Prostate gland (tissue), 2 donors: ENCODE measurements at regions not wholly inside any gene's neighbourhood (a gene's known extent, or its start where the extent isn't known, plus 50 kb on each side); places are given as distances from the start of the nearest gene placed in this dataset.

ENCODE experiments used
- POLR2A ChIP-seq: fragments of 450-650 bp; IDR thresholded peaks from one replicate; pipeline ENCODE4 v1.6.1; 2016; ENCODE audit warnings: antibody characterized with exemption, mild to moderate bottlenecking
- TF ChIP-seq, protein P1 (sequence below), 4 experiments: fragments of 200-600 bp in 2 of 4; fragments of 450-650 bp in 2 of 4; sonication (generic) in 2 of 4; IDR thresholded peaks; 1 replicate in 3 of 4; 2 replicates in 1 of 4; pipeline ENCODE4 v1.5.1; 2016 to 2019; ENCODE audit warnings: antibody characterized with exemption in 4 of 4, mild to moderate bottlenecking in 2 of 4, moderate library complexity in 2 of 4

DNA sequence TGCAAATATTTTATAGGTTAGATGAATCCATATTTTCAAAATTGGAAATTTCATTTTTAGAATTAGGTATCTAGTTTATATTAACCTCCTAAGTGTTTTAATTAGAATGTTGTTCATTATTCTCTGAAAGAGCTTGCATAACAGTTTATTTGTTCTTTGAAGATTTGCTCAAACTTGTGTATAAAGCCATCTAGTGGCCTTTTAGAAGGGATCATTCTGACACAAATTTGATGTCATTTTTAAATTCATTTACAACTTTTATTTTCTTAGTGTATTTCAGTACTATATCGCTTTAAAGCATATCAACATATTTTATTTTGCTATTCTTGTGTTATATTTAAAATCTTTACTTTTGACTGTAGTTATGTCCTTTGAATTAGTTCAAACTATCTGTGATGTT, 527.0 kb upstream of the NRG3 start:
- TF ChIP-seq POLR2A: no peak
- TF ChIP-seq, protein P1, sequence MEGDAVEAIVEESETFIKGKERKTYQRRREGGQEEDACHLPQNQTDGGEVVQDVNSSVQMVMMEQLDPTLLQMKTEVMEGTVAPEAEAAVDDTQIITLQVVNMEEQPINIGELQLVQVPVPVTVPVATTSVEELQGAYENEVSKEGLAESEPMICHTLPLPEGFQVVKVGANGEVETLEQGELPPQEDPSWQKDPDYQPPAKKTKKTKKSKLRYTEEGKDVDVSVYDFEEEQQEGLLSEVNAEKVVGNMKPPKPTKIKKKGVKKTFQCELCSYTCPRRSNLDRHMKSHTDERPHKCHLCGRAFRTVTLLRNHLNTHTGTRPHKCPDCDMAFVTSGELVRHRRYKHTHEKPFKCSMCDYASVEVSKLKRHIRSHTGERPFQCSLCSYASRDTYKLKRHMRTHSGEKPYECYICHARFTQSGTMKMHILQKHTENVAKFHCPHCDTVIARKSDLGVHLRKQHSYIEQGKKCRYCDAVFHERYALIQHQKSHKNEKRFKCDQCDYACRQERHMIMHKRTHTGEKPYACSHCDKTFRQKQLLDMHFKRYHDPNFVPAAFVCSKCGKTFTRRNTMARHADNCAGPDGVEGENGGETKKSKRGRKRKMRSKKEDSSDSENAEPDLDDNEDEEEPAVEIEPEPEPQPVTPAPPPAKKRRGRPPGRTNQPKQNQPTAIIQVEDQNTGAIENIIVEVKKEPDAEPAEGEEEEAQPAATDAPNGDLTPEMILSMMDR (IDR thresholded peaks at IDR 0.05): no peak
